GM12878 (cell line): ENCODE measurements at regions not wholly inside any gene's neighbourhood (a gene's known extent, or its start where the extent isn't known, plus 50 kb on each side); places are given as distances from the start of the nearest gene placed in this dataset.

ENCODE experiments used
- ATAC-seq: fragments of 200-7000 bp; cut with Tn5 transposase; 3 replicates; pipeline ENCODE4 v1.9.1; 2020; ENCODE audit warnings: mild to moderate bottlenecking, moderate library complexity
- BruUV-seq: library from RNA; stranded (reverse); fragments of 400-500 nt; replicated peaks from 2 replicates; lab custom pipeline; 2021; lab: Mats Ljungman, UMichigan
- CTCF ChIA-PET: fragments of 300-600 bp; sonication (Branson Sonifier 250); formaldehyde crosslinking; extraction: SDS; loops from one replicate; lab custom pipeline; 2021; ENCODE audit warnings: inconsistent platforms; lab: Yijun Ruan, JAX
- POLR2A ChIA-PET: fragments of 350-600 bp; formaldehyde crosslinking; extraction: SDS; loops from one replicate; lab custom pipeline; 2021; ENCODE audit warnings: inconsistent platforms; lab: Charles Lee
- RAD21 ChIA-PET: fragments of 300-600 bp; sonication (Branson Sonifier 250); formaldehyde crosslinking; loops from one replicate; lab custom pipeline; 2023; ENCODE audit warnings: antibody characterized with exemption; ENCODE audit not compliant: unreplicated experiment; lab: Charles Lee
- SMC1A ChIA-PET: fragments of 300-600 bp; sonication (Branson Sonifier 250); formaldehyde crosslinking; loops from one replicate; lab custom pipeline; 2023; ENCODE audit not compliant: unreplicated experiment, uncharacterized antibody; lab: Charles Lee
- DNase-seq: peaks from one replicate; pipeline ENCODE4 v3.0.0-alpha.2; 2011; ENCODE audit warnings: low read depth, low spot score
- FAIRE-seq: peaks from 3 replicates; lab custom pipeline; 2011; peaks lifted over from hg19 to GRCh38; lab: Jason Lieb, UNC
- H2AFZ ChIP-seq: 2 replicates; pipeline ENCODE4 v1.6.0; 2011; ENCODE audit warnings: low read depth, low read length, control low read depth; ENCODE audit not compliant: control insufficient read depth
- H3K27ac ChIP-seq: 2 replicates; pipeline ENCODE4 v1.5.1; 2011; ENCODE audit warnings: control low read depth; ENCODE audit not compliant: control insufficient read depth, insufficient read depth
- H3K27me3 ChIP-seq, 2 experiments: replicated peaks in 1 of 2; 2 replicates each; pipeline versions ENCODE4 v1.6.0 to v1.6.1; 2011; ENCODE audit warnings: low read length in 1 of 2; ENCODE audit not compliant: control insufficient read depth in 2 of 2, insufficient read depth in 2 of 2
- H3K36me3 ChIP-seq, 2 experiments: 2 replicates each; pipeline ENCODE4 v1.5.1; 2011; ENCODE audit warnings: low read length in 1 of 2; ENCODE audit not compliant: control insufficient read depth in 2 of 2, insufficient read depth in 2 of 2
- H3K4me1 ChIP-seq: 2 replicates; pipeline ENCODE4 v1.6.1; 2011; ENCODE audit warnings: mild to moderate bottlenecking, low read length, moderate library complexity, mixed read lengths; ENCODE audit not compliant: control insufficient read depth, insufficient read depth
- H3K4me2 ChIP-seq: 2 replicates; pipeline ENCODE4 v1.6.0; 2011; ENCODE audit warnings: control low read depth; ENCODE audit not compliant: control insufficient read depth, insufficient read depth
- H3K4me3 ChIP-seq: fragments of 200-600 bp; sonication (generic); 2 replicates; pipeline ENCODE4 v1.5.1; 2016
- H3K79me2 ChIP-seq: 2 replicates; pipeline ENCODE4 v1.6.0; 2011; ENCODE audit warnings: low read length; ENCODE audit not compliant: control insufficient read depth, insufficient read depth
- H3K9ac ChIP-seq: 2 replicates; pipeline ENCODE4 v1.8.0; 2011; ENCODE audit warnings: low read length, control low read depth, mixed read lengths; ENCODE audit not compliant: control insufficient read depth, insufficient read depth
- H3K9me3 ChIP-seq: replicated peaks from 3 replicates; pipeline ENCODE4 v1.5.1; 2011; ENCODE audit warnings: mild to moderate bottlenecking, low read length; ENCODE audit not compliant: control insufficient read depth, insufficient read depth
- H4K20me1 ChIP-seq: 2 replicates; pipeline ENCODE4 v1.6.0; 2011; ENCODE audit not compliant: control insufficient read depth, insufficient read depth
- BRCA1 ChIP-seq: IDR thresholded peaks from 2 replicates; pipeline ENCODE4 v1.6.1; 2011; ENCODE audit warnings: low read depth, low read length, improper control_type of control experiment
- CHD2 ChIP-seq: IDR thresholded peaks from 2 replicates; pipeline ENCODE4 v1.6.1; 2011; ENCODE audit warnings: low read depth, low read length, improper control_type of control experiment, borderline replicate concordance
- CREB1 ChIP-seq: IDR thresholded peaks from 2 replicates; pipeline ENCODE4 v1.6.1; 2012; ENCODE audit warnings: low read depth, mild to moderate bottlenecking, inconsistent platforms
- EGR1 ChIP-seq, 2 experiments: IDR thresholded peaks; 1 replicate in 1 of 2; 2 replicates in 1 of 2; pipeline ENCODE4 v1.6.1; 2011 to 2012; ENCODE audit warnings: low read depth in 2 of 2, low read length in 2 of 2, borderline replicate concordance in 1 of 2, mild to moderate bottlenecking in 1 of 2, moderate library complexity in 1 of 2
- EZH2 ChIP-seq: IDR thresholded peaks from 2 replicates; pipeline ENCODE4 v1.6.1; 2012; ENCODE audit warnings: low read depth, mild to moderate bottlenecking, control low read depth, inconsistent platforms, low read length, borderline replicate concordance; ENCODE audit not compliant: control insufficient read depth
- FOXM1 ChIP-seq: IDR thresholded peaks from 2 replicates; pipeline ENCODE4 v1.6.1; 2012; ENCODE audit warnings: low read depth, mild to moderate bottlenecking, inconsistent platforms, low read length, moderate library complexity
- MTA2 ChIP-seq: fragments of 450-650 bp; IDR thresholded peaks from 2 replicates; pipeline ENCODE4 v1.6.1; 2016; ENCODE audit warnings: low read depth, mild to moderate bottlenecking, moderate library complexity
- MYC ChIP-seq: IDR thresholded peaks from 2 replicates; pipeline ENCODE4 v1.6.1; 2011; ENCODE audit warnings: mild to moderate bottlenecking, low read length, moderate library complexity, inconsistent platforms; ENCODE audit not compliant: insufficient read depth, insufficient replicate concordance, insufficient read length, severe bottlenecking
- RAD21 ChIP-seq: IDR thresholded peaks from 2 replicates; pipeline ENCODE4 v1.6.1; 2011; ENCODE audit warnings: mild to moderate bottlenecking, low read depth, low read length, moderate library complexity; ENCODE audit not compliant: insufficient read depth
- RAD51 ChIP-seq: fragments of 450-650 bp; IDR thresholded peaks from 2 replicates; pipeline ENCODE4 v1.6.1; 2016; ENCODE audit warnings: moderate library complexity, mild to moderate bottlenecking, inconsistent platforms
- RB1 ChIP-seq: fragments of 450-650 bp; formaldehyde crosslinking; IDR thresholded peaks from 2 replicates; pipeline ENCODE4 v1.6.1; 2017; ENCODE audit warnings: mild to moderate bottlenecking, borderline replicate concordance
- RBBP5 ChIP-seq: fragments of 200-600 bp; sonication (generic); conservative IDR thresholded peaks from 2 replicates; pipeline ENCODE4 v1.6.1; 2016
- SIN3A ChIP-seq: IDR thresholded peaks from 2 replicates; pipeline ENCODE4 v1.6.1; 2012; ENCODE audit warnings: low read depth, low read length, improper control_type of control experiment
- SPI1 ChIP-seq: IDR thresholded peaks from 2 replicates; pipeline ENCODE4 v1.6.1; 2011; ENCODE audit warnings: low read depth, mild to moderate bottlenecking, low read length, moderate library complexity, borderline replicate concordance; ENCODE audit not compliant: insufficient read depth
- SRF ChIP-seq, 2 experiments: IDR thresholded peaks; 2 replicates each; pipeline ENCODE4 v1.6.1; 2011; ENCODE audit warnings: low read depth in 2 of 2, low read length in 2 of 2, mild to moderate bottlenecking in 1 of 2, moderate library complexity in 1 of 2
- WGBS: methylation state at CpG from one replicate; pipeline ENCODE4 v1.1.6; 2016; ENCODE audit warnings: low lambda C conversion rate; ENCODE audit not compliant: insufficient replicate concordance, insufficient coverage; ENCODE audit errors: missing lambda C conversion rate; 5-methylcytosine and 5-hydroxymethylcytosine counted together
- in situ Hi-C: fragments of 300-500 bp; cut with MboI; formaldehyde crosslinking; loops from 9 replicates; pipeline ENCODE4 v1.14.3; 2018; ENCODE audit warnings: mixed read lengths
- intact Hi-C: fragments of 100-400 bp; cut with micrococcal nuclease; formaldehyde crosslinking; loops from one replicate; pipeline ENCODE4 v1.14.2; 2022; ENCODE audit not compliant: unreplicated experiment

GRCh38 chr10:83673316-83673715 is 466.0 kb upstream of the GHITM start:
- TF ChIP-seq MTA2 (no peak), MYC (no peak), SRF (IDR thresholded peaks at IDR 0.05; ENCODE audit: low read depth in 2 of 2, low read length in 2 of 2) (no peak), RAD51 (no peak), CREB1 (no peak), FOXM1 (no peak), EGR1 (IDR thresholded peaks at IDR 0.05; ENCODE audit: borderline replicate concordance in 1 of 2, low read depth in 2 of 2, low read length in 2 of 2) (no peak), SIN3A (no peak), CHD2 (no peak), EZH2 (no peak), RBBP5 (no peak), RAD21 (no peak), RB1 (no peak), SPI1 (no peak), BRCA1 (no peak)
- no peak for ATAC-seq
- BruUV-seq = no TSS peak

More at GRCh38 chr10:83673316-83673715, 466.0 kb upstream of the GHITM start:
- in situ Hi-C loops (no loop called here), intact Hi-C loops (no loop called here)
- ChIA-PET CTCF (no interaction called here), POLR2A (no interaction called here), RAD21 (no interaction called here), SMC1A (interaction anchor here (1.1 to 1.5 kb wide), 4 partner anchors 8 to 53 kb away, joined by 3 to 7 read pairs (median 3); no protein-coding TSS in a partner anchor)
- Histone ChIP-seq H3K27me3 (no peaks in the 10 kb centered on the region), H3K27ac (no peak overlapping the region), H3K4me3 (no peak overlapping the region), H3K9me3 (no peaks in the 10 kb centered on the region), H3K4me2 (no peak overlapping the region), H3K36me3 (no peaks in the 10 kb centered on the region), H4K20me1 (no peaks in the 10 kb centered on the region), H2AFZ (no peak overlapping the region), H3K79me2 (no peaks in the 10 kb centered on the region), H3K9ac (no peak overlapping the region), H3K4me1 (peaks cover 7% of the 10 kb centered on the region)
- FAIRE-seq = no peak
- no peak for DNase-seq
- 90% methylated on average over 3 of the region's 3 CpGs for WGBS
